C4-2B (cell line): ENCODE measurements at regions not wholly inside any gene's neighbourhood (a gene's known extent, or its start where the extent isn't known, plus 50 kb on each side); places are given as distances from the start of the nearest gene placed in this dataset.

Experiments
- ZFX ChIP-seq: fragments of 450-650 bp; IDR thresholded peaks from 2 replicates; pipeline ENCODE4 v1.6.1; 2017
- TF ChIP-seq, protein P1 (sequence below): fragments of 450-650 bp; conservative IDR thresholded peaks from 2 replicates; pipeline ENCODE4 v1.5.1; 2017; ENCODE audit warnings: mild to moderate bottlenecking

DNA sequence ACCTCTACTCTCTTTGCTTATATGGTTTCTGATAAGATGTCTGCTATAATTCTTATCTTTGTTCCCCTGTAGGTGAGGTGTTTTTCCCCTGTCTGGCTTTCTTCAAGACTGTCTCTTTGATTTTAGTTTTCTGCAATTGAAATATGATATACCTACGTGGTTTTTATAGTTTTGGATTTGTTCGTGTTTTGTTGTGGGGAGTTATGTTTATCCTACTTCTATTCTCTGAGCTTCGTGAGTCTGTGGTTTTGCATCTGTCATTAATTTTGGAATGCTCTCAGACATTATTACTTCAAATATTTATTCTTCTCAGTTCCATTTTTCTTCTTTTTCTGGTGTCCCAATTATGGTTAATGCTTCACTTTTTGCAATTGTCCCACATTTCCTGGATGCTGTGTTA, 521.3 kb downstream of the KCTD16 start:
- TF ChIP-seq, protein P1, sequence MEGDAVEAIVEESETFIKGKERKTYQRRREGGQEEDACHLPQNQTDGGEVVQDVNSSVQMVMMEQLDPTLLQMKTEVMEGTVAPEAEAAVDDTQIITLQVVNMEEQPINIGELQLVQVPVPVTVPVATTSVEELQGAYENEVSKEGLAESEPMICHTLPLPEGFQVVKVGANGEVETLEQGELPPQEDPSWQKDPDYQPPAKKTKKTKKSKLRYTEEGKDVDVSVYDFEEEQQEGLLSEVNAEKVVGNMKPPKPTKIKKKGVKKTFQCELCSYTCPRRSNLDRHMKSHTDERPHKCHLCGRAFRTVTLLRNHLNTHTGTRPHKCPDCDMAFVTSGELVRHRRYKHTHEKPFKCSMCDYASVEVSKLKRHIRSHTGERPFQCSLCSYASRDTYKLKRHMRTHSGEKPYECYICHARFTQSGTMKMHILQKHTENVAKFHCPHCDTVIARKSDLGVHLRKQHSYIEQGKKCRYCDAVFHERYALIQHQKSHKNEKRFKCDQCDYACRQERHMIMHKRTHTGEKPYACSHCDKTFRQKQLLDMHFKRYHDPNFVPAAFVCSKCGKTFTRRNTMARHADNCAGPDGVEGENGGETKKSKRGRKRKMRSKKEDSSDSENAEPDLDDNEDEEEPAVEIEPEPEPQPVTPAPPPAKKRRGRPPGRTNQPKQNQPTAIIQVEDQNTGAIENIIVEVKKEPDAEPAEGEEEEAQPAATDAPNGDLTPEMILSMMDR = no peak
- no peak for TF ChIP-seq ZFX
